OCI-LY1 (cell line): ENCODE measurements at regions not wholly inside any gene's neighbourhood (a gene's known extent, or its start where the extent isn't known, plus 50 kb on each side); places are given as distances from the start of the nearest gene placed in this dataset.

ENCODE experiments used
- EZH2 ChIP-seq: fragments of 200-600 bp; sonication (generic), shearing (Covaris generic); IDR thresholded peaks from 2 replicates; pipeline ENCODE4 v1.8.0; 2017; ENCODE audit warnings: borderline replicate concordance, mixed run types, mild to moderate bottlenecking, antibody characterized with exemption, low read length, moderate library complexity, mixed read lengths
- TF ChIP-seq, protein P1 (sequence below): fragments of 200-600 bp; sonication (generic), shearing (Covaris generic); IDR thresholded peaks from 2 replicates; pipeline ENCODE4 v1.5.1; 2017; ENCODE audit warnings: mild to moderate bottlenecking, antibody characterized with exemption, low read length, moderate library complexity, mixed read lengths

- TF ChIP-seq, protein P1, sequence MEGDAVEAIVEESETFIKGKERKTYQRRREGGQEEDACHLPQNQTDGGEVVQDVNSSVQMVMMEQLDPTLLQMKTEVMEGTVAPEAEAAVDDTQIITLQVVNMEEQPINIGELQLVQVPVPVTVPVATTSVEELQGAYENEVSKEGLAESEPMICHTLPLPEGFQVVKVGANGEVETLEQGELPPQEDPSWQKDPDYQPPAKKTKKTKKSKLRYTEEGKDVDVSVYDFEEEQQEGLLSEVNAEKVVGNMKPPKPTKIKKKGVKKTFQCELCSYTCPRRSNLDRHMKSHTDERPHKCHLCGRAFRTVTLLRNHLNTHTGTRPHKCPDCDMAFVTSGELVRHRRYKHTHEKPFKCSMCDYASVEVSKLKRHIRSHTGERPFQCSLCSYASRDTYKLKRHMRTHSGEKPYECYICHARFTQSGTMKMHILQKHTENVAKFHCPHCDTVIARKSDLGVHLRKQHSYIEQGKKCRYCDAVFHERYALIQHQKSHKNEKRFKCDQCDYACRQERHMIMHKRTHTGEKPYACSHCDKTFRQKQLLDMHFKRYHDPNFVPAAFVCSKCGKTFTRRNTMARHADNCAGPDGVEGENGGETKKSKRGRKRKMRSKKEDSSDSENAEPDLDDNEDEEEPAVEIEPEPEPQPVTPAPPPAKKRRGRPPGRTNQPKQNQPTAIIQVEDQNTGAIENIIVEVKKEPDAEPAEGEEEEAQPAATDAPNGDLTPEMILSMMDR = no peak
- no peak for TF ChIP-seq EZH2
These were observed 54.1 kb upstream of the ZBED5 start for GRCh38 chr11:10911907-10912306.
